PC-3 (cell line): ENCODE measurements at regions not wholly inside any gene's neighbourhood (a gene's known extent, or its start where the extent isn't known, plus 50 kb on each side); places are given as distances from the start of the nearest gene placed in this dataset.

Experiments used
- ATAC-seq: fragments of 200-7000 bp; cut with Tn5 transposase; 2 replicates; pipeline ENCODE4 v1.9.1; 2020; ENCODE audit warnings: mild to moderate bottlenecking, moderate library complexity
- BruUV-seq: library from RNA; stranded (reverse); fragments of 400-500 nt; replicated peaks from 2 replicates; lab custom pipeline; 2021; lab: Mats Ljungman, UMichigan
- CTCF ChIA-PET: fragments of 300-600 bp; sonication (Branson Sonifier 250); formaldehyde crosslinking; loops from one replicate; lab custom pipeline; 2022; ENCODE audit warnings: antibody characterized with exemption; lab: Charles Lee
- POLR2A ChIA-PET: fragments of 300-600 bp; sonication (Branson Sonifier 250); formaldehyde crosslinking; loops from one replicate; lab custom pipeline; 2022; ENCODE audit warnings: antibody characterized with exemption; ENCODE audit not compliant: unreplicated experiment; lab: Charles Lee
- DNase-seq: peaks from one replicate; pipeline ENCODE4 v3.0.0-alpha.2; 2015
- H2AFZ ChIP-seq: fragments of 300-600 bp; sonication (generic); 2 replicates; pipeline ENCODE4 v1.6.0; 2016; ENCODE audit warnings: antibody characterized with exemption, low read length
- H3F3A ChIP-seq: fragments of 300-600 bp; sonication (generic); one replicate; pipeline ENCODE4 v1.6.0; 2017; ENCODE audit warnings: antibody characterized with exemption, low read length, control low read depth, mild to moderate bottlenecking; ENCODE audit not compliant: unreplicated experiment
- H3K27ac ChIP-seq: fragments of 300-600 bp; sonication (generic); 2 replicates; pipeline ENCODE4 v1.5.1; 2016; ENCODE audit warnings: mild to moderate bottlenecking, low read length
- H3K27me3 ChIP-seq: fragments of 300-600 bp; sonication (generic); 2 replicates; pipeline ENCODE4 v1.6.1; 2016; ENCODE audit warnings: low read length, mixed read lengths
- H3K36me3 ChIP-seq: fragments of 300-600 bp; sonication (generic); 2 replicates; pipeline ENCODE4 v1.6.1; 2016; ENCODE audit warnings: low read depth, mixed run types, low read length, mixed read lengths
- H3K4me1 ChIP-seq: fragments of 300-600 bp; sonication (generic); 2 replicates; pipeline ENCODE4 v1.5.1; 2016; ENCODE audit warnings: low read length; ENCODE audit not compliant: insufficient read depth
- H3K4me2 ChIP-seq: fragments of 300-600 bp; sonication (generic); 2 replicates; pipeline ENCODE4 v1.6.0; 2016; ENCODE audit warnings: low read length
- H3K4me3 ChIP-seq: fragments of 300-600 bp; sonication (generic); 2 replicates; pipeline ENCODE4 v1.5.1; 2016; ENCODE audit warnings: mild to moderate bottlenecking, low read length, mixed read lengths
- H3K79me2 ChIP-seq: fragments of 300-600 bp; sonication (generic); 2 replicates; pipeline ENCODE4 v1.6.1; 2017; ENCODE audit warnings: low read length, mixed read lengths
- H3K9ac ChIP-seq: fragments of 300-600 bp; sonication (generic); 2 replicates; pipeline ENCODE4 v1.6.0; 2016; ENCODE audit warnings: mild to moderate bottlenecking, low read length
- H3K9me2 ChIP-seq: fragments of 300-600 bp; sonication (generic); replicated peaks from 2 replicates; pipeline ENCODE4 v1.6.1; 2016; ENCODE audit warnings: mixed run types, low read length, mixed read lengths
- H3K9me3 ChIP-seq: fragments of 300-600 bp; sonication (generic); 2 replicates; pipeline ENCODE4 v1.6.1; 2016; ENCODE audit warnings: low read length, mixed read lengths
- H4K20me1 ChIP-seq: fragments of 300-600 bp; sonication (generic); 2 replicates; pipeline ENCODE4 v1.6.1; 2016; ENCODE audit warnings: low read length, mixed read lengths
- CTCF ChIP-seq: fragments of 300-600 bp; sonication (generic); conservative IDR thresholded peaks from 2 replicates; pipeline ENCODE4 v1.5.1; 2017; ENCODE audit warnings: antibody characterized with exemption, low read depth, mild to moderate bottlenecking, low read length
- EZH2 ChIP-seq: fragments of 300-600 bp; sonication (generic); IDR thresholded peaks from one replicate; pipeline ENCODE4 v1.6.1; 2017; ENCODE audit warnings: antibody characterized with exemption, mild to moderate bottlenecking, low read length; ENCODE audit not compliant: unreplicated experiment
- EZH2phosphoT487 ChIP-seq: fragments of 300-600 bp; sonication (generic); IDR thresholded peaks from 2 replicates; pipeline ENCODE4 v1.6.1; 2018; ENCODE audit warnings: mild to moderate bottlenecking, antibody characterized with exemption, low read length, borderline replicate concordance
- intact Hi-C: fragments of 100-400 bp; cut with micrococcal nuclease; formaldehyde crosslinking; loops from 2 replicates; pipeline ENCODE4 v1.9.0; 2023

GRCh38 chr5:28275931-28276330 is 1237.5 kb upstream of the CDH9 start:
- Histone ChIP-seq H3K9me3 (no peaks in the 10 kb centered on the region), H3F3A (no peaks in the 10 kb centered on the region), H2AFZ (peak overlapping the region; percentile 34; the same call in 1 of the 2 replicates), H3K36me3 (no peaks in the 10 kb centered on the region), H3K9ac (no peak overlapping the region), H3K27ac (no peak overlapping the region), H4K20me1 (no peaks in the 10 kb centered on the region), H3K4me3 (no peak overlapping the region), H3K9me2 (no peaks in the 10 kb centered on the region), H3K79me2 (no peaks in the 10 kb centered on the region), H3K4me1 (no peaks in the 10 kb centered on the region), H3K4me2 (no peak overlapping the region), H3K27me3 (no peaks in the 10 kb centered on the region)
- no peak for ATAC-seq
- POLR2A ChIA-PET, result no interaction called here
- CTCF ChIA-PET, result no interaction called here
- intact Hi-C loops, result no loop called here
- TF ChIP-seq EZH2phosphoT487 (no peak), EZH2 (no peak), CTCF (no peak)
- DNase-seq, result no peak
- BruUV-seq, result no TSS peak

GRCh38 chr5:28269978-28270377 is 1231.6 kb upstream of the CDH9 start:
- no peak overlapping the region for H3K4me2 ChIP-seq
- no peak overlapping the region for H3K4me3 ChIP-seq
- intact Hi-C loops, result no loop called here
- H3F3A ChIP-seq, result no peaks in the 10 kb centered on the region
- H3K4me1 ChIP-seq, result no peaks in the 10 kb centered on the region
- no peak overlapping the region for H3K9ac ChIP-seq
- H3K9me2 ChIP-seq, result no peaks in the 10 kb centered on the region
- H3K36me3 ChIP-seq, result no peaks in the 10 kb centered on the region
- H3K27me3 ChIP-seq, result no peaks in the 10 kb centered on the region
- no peak overlapping the region for H3K27ac ChIP-seq
- CTCF ChIA-PET, result no interaction called here
- no TSS peak for BruUV-seq
- H3K79me2 ChIP-seq, result no peaks in the 10 kb centered on the region
- POLR2A ChIA-PET, result no interaction called here
- DNase-seq (no peak), ATAC-seq (no peak)
- no peak overlapping the region for H2AFZ ChIP-seq
- H4K20me1 ChIP-seq, result no peaks in the 10 kb centered on the region
- TF ChIP-seq EZH2 (no peak), EZH2phosphoT487 (no peak), CTCF (no peak)
- no peaks in the 10 kb centered on the region for H3K9me3 ChIP-seq

- TF ChIP-seq EZH2 (no peak), EZH2phosphoT487 (no peak), CTCF (no peak)
- BruUV-seq, result no TSS peak
- no peak for ATAC-seq
These were observed 1227.5 kb upstream of the CDH9 start for GRCh38 chr5:28265877-28266276.

More at GRCh38 chr5:28265877-28266276, 1227.5 kb upstream of the CDH9 start:
- CTCF ChIA-PET, result no interaction called here
- no peak overlapping the region for H3K4me2 ChIP-seq
- no peaks in the 10 kb centered on the region for H3K36me3 ChIP-seq
- H3K79me2 ChIP-seq, result no peaks in the 10 kb centered on the region
- no peak overlapping the region for H3K9ac ChIP-seq
- no peaks in the 10 kb centered on the region for H3K9me3 ChIP-seq
- no peak overlapping the region for H3K27ac ChIP-seq
- DNase-seq, result no peak
- no peak overlapping the region for H3K4me3 ChIP-seq
- POLR2A ChIA-PET, result no interaction called here
- no peaks in the 10 kb centered on the region for H3K9me2 ChIP-seq
- H4K20me1 ChIP-seq, result no peaks in the 10 kb centered on the region
- H3K27me3 ChIP-seq, result no peaks in the 10 kb centered on the region
- H2AFZ ChIP-seq, result no peak overlapping the region
- intact Hi-C loops, result no loop called here
- H3K4me1 ChIP-seq, result no peaks in the 10 kb centered on the region
- H3F3A ChIP-seq, result no peaks in the 10 kb centered on the region
